Tibial nerve (tissue), 4 donors: ENCODE measurements at regions not wholly inside any gene's neighbourhood (a gene's known extent, or its start where the extent isn't known, plus 50 kb on each side); places are given as distances from the start of the nearest gene placed in this dataset.

Experiments used
- DNase-seq, 2 donors: peaks; one replicate each; pipeline ENCODE4 v3.0.0-alpha.2; 2019; ENCODE audit warnings: low spot score in 2 of 2
- H3K27ac ChIP-seq, 4 donors: fragments of 200-600 bp; sonication (generic) in 3 of 4; one replicate each; pipeline ENCODE4 v1.5.1; 2017 to 2019; ENCODE audit warnings: mild to moderate bottlenecking in 1 of 4
- H3K27me3 ChIP-seq, 2 donors: fragments of 200-600 bp; sonication (generic) in 1 of 2; one replicate each; pipeline versions ENCODE4 v1.5.1 to v1.6.0; 2017 to 2019
- H3K36me3 ChIP-seq, 3 donors: fragments of 200-600 bp; sonication (generic); one replicate each; pipeline ENCODE4 v1.5.1; 2018 to 2019
- H3K4me1 ChIP-seq, 4 donors: fragments of 200-600 bp; sonication (generic) in 3 of 4; one replicate each; pipeline ENCODE4 v1.5.1; 2017 to 2019
- H3K4me3 ChIP-seq, 4 donors: fragments of 200-600 bp; sonication (generic) in 3 of 4; one replicate each; pipeline ENCODE4 v1.5.1; 2017 to 2019; ENCODE audit warnings: mild to moderate bottlenecking in 1 of 4, moderate library complexity in 1 of 4
- H3K9me3 ChIP-seq, 4 donors: fragments of 200-600 bp; sonication (generic) in 3 of 4; one replicate each; pipeline ENCODE4 v1.5.1; 2017 to 2019
- EP300 ChIP-seq, 2 donors: sonication (generic); formaldehyde crosslinking; IDR thresholded peaks; one replicate each; pipeline ENCODE4 v1.6.1; 2017; ENCODE audit warnings: antibody characterized with exemption in 2 of 2, mild to moderate bottlenecking in 1 of 2
- POLR2A ChIP-seq, 2 donors: fragments of 450-650 bp; IDR thresholded peaks; one replicate each; pipeline ENCODE4 v1.6.1; 2017; ENCODE audit warnings: antibody characterized with exemption in 2 of 2, mild to moderate bottlenecking in 2 of 2, moderate library complexity in 2 of 2
- WGBS, 2 donors: methylation state at CpG; one replicate each; pipeline ENCODE4 v1.1.5; 2018; 5-methylcytosine and 5-hydroxymethylcytosine counted together
- TF ChIP-seq, protein P1 (sequence below), 5 experiments: fragments of 200-600 bp in 3 of 5; fragments of 450-650 bp in 2 of 5; sonication (generic) in 3 of 5; IDR thresholded peaks; one replicate each; pipeline ENCODE4 v1.5.1; 2016 to 2019; ENCODE audit warnings: antibody characterized with exemption in 5 of 5, mild to moderate bottlenecking in 3 of 5, moderate library complexity in 2 of 5

DNA sequence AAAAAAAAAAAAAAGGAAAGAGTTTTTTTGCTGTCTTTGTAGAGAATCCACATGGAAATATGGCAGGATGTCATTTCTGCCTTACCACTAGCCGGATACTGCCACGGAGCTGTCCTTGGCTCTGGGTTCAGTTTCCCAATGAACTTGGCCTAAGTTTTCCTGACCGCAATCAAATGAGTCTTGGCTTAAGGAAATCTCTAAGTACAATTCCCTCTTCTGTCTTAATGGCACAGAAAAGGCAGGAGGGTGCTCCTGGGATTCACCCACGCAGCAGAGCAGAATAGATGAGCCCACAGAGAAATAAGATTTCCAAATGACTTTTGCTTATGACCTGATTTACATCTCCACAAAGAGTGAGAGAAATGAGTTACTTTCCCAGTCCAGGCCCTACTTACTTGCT, 284.0 kb upstream of the VLDLR start:
- WGBS, 2 donors = 43 to 58% methylated on average over 4 of the region's 4 CpGs
- no peaks in the 10 kb centered on the region for H3K27me3 ChIP-seq
- H3K4me3 ChIP-seq = no peak overlapping the region
- no peak for TF ChIP-seq POLR2A (IDR thresholded peaks at IDR 0.05)
- TF ChIP-seq EP300 (IDR thresholded peaks at IDR 0.05) = no peak
- TF ChIP-seq, protein P1, sequence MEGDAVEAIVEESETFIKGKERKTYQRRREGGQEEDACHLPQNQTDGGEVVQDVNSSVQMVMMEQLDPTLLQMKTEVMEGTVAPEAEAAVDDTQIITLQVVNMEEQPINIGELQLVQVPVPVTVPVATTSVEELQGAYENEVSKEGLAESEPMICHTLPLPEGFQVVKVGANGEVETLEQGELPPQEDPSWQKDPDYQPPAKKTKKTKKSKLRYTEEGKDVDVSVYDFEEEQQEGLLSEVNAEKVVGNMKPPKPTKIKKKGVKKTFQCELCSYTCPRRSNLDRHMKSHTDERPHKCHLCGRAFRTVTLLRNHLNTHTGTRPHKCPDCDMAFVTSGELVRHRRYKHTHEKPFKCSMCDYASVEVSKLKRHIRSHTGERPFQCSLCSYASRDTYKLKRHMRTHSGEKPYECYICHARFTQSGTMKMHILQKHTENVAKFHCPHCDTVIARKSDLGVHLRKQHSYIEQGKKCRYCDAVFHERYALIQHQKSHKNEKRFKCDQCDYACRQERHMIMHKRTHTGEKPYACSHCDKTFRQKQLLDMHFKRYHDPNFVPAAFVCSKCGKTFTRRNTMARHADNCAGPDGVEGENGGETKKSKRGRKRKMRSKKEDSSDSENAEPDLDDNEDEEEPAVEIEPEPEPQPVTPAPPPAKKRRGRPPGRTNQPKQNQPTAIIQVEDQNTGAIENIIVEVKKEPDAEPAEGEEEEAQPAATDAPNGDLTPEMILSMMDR (IDR thresholded peaks at IDR 0.05) = no peak
- H3K27ac ChIP-seq = no peak overlapping the region
- peak in 1 of 2 donors; percentile 15 for DNase-seq
- H3K36me3 ChIP-seq = no peaks in the 10 kb centered on the region
- H3K4me1 ChIP-seq = peaks cover 0 to 20% (median 0%) of the 10 kb centered on the region in 4 donors
- H3K9me3 ChIP-seq = no peaks in the 10 kb centered on the region

- Histone ChIP-seq H3K9me3 (no peaks in the 10 kb centered on the region), H3K36me3 (no peaks in the 10 kb centered on the region), H3K27me3 (no peaks in the 10 kb centered on the region), H3K4me3 (no peak overlapping the region), H3K27ac (no peak overlapping the region), H3K4me1 (peaks cover 0 to 20% (median 0%) of the 10 kb centered on the region in 4 donors)
- no peak for DNase-seq
- WGBS, 2 donors = 72 to 73% methylated on average over 4 of the region's 4 CpGs
- TF ChIP-seq POLR2A (IDR thresholded peaks at IDR 0.05) (no peak), EP300 (IDR thresholded peaks at IDR 0.05) (no peak)
- TF ChIP-seq, protein P1 (IDR thresholded peaks at IDR 0.05) = no peak
Observed at GRCh38 chr9:2338777-2339365, 282.7 kb upstream of the VLDLR start.

DNA sequence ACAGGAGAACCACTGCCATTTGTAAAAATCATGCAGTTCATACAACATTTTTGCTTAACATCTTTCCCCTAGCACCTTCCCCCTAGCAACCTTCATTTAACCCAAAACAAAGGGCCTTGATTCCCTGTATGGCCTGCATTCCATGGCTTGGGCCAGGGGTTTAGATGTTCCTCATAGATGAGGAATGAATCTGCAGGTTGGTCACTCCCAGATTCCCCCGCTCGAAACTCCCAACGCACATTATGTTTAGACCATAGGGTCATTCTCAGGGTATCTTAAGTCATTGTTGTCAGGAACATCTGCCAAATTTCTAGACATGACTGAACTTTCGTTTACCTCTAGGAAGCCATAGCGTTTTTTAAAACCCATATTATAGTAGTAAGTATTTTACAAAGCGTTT, 282.2 kb upstream of the VLDLR start:
- Histone ChIP-seq H3K36me3 (no peaks in the 10 kb centered on the region), H3K27me3 (no peaks in the 10 kb centered on the region), H3K4me3 (no peak overlapping the region), H3K9me3 (no peaks in the 10 kb centered on the region), H3K27ac (no peak overlapping the region), H3K4me1 (peaks cover 0 to 20% (median 0%) of the 10 kb centered on the region in 4 donors)
- TF ChIP-seq, protein P1 (IDR thresholded peaks at IDR 0.05) = no peak
- TF ChIP-seq POLR2A (IDR thresholded peaks at IDR 0.05) (no peak), EP300 (IDR thresholded peaks at IDR 0.05) (no peak)
- no peak for DNase-seq
- WGBS, 2 donors = 83 to 90% methylated on average over 6 of the region's 6 CpGs

DNA sequence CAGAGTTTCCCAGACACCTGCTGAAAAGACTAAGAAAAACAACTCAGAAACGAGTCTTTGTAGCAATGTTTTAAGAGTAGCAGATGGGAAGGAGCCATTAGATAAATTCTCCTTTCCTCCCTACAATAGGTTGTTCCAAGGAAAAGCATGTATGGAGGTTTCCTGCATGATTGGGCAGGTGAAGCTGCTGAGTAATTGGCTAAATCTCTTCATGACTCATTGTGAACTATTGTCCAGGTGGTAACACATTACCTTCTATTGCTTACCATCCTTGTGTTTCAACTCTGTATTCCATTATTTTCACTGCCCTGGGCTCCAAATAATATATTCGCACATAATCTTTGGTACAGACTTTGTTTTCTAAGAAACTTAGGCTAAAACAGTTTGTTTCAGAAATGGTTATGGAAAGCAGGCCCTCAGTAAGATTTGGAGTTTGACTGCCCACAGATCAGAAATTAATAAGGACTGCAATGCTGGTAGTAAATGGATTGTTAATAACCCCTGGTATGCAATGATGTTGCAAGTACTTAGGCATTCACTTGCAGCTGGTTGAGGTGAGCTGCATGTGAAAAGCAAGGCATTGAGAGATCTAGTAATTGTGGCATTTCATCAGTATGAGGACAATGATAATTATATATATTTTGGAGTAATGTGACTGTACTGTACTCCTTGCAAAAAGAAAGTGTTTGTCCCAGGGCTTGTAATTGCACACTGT, 281.4 kb upstream of the VLDLR start:
- Histone ChIP-seq H3K4me3 (no peak overlapping the region), H3K9me3 (no peaks in the 10 kb centered on the region), H3K27ac (no peak overlapping the region), H3K36me3 (no peaks in the 10 kb centered on the region), H3K4me1 (peaks cover 0 to 15% (median 0%) of the 10 kb centered on the region in 4 donors), H3K27me3 (no peaks in the 10 kb centered on the region)
- no peak for DNase-seq
- 85 to 89% methylated on average over 2 of the region's 2 CpGs for WGBS, 2 donors
- TF ChIP-seq POLR2A (IDR thresholded peaks at IDR 0.05) = no peak
- TF ChIP-seq, protein P1 (IDR thresholded peaks at IDR 0.05) = no peak
- TF ChIP-seq EP300 (IDR thresholded peaks at IDR 0.05) = no peak

DNA sequence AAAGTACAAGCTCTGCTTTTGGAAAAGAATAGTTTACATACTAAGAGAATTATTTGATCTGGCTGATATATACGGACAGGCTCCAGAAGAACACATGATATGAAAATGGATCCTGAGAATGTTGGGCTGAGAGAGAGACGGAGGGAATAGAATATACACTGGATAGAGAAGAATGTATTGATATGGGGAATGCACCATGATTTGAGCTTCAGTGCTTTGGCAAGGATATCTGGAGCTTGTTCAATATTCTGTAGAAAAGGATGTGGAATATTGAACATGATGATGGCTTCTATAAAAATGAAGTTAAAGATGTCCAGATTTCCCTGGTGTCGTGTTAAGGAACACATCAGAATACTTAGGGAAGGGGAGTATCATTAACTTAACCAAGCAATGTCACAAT, 280.5 kb upstream of the VLDLR start:
- Histone ChIP-seq H3K9me3 (no peaks in the 10 kb centered on the region), H3K36me3 (no peaks in the 10 kb centered on the region), H3K27me3 (no peaks in the 10 kb centered on the region), H3K4me1 (peaks cover 0 to 11% (median 0%) of the 10 kb centered on the region in 4 donors), H3K4me3 (no peak overlapping the region), H3K27ac (no peak overlapping the region)
- DNase-seq = no peak
- WGBS, 2 donors = 74 to 95% methylated on average over 3 of the region's 3 CpGs
- no peak for TF ChIP-seq EP300 (IDR thresholded peaks at IDR 0.05)
- TF ChIP-seq, protein P1 (IDR thresholded peaks at IDR 0.05) = no peak
- TF ChIP-seq POLR2A (IDR thresholded peaks at IDR 0.05) = no peak
